ENCODE measurements at regions not wholly inside any gene's neighbourhood (a gene's known extent, or its start where the extent isn't known, plus 50 kb on each side); places are given as distances from the start of the nearest gene placed in this dataset.

- intact Hi-C loops (cut with DNase I): no loop called here
- TF ChIP-seq POLR2AphosphoS5 (IDR thresholded peaks at IDR 0.05): no peak
- TF ChIP-seq, protein P1, sequence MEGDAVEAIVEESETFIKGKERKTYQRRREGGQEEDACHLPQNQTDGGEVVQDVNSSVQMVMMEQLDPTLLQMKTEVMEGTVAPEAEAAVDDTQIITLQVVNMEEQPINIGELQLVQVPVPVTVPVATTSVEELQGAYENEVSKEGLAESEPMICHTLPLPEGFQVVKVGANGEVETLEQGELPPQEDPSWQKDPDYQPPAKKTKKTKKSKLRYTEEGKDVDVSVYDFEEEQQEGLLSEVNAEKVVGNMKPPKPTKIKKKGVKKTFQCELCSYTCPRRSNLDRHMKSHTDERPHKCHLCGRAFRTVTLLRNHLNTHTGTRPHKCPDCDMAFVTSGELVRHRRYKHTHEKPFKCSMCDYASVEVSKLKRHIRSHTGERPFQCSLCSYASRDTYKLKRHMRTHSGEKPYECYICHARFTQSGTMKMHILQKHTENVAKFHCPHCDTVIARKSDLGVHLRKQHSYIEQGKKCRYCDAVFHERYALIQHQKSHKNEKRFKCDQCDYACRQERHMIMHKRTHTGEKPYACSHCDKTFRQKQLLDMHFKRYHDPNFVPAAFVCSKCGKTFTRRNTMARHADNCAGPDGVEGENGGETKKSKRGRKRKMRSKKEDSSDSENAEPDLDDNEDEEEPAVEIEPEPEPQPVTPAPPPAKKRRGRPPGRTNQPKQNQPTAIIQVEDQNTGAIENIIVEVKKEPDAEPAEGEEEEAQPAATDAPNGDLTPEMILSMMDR (IDR thresholded peaks at IDR 0.05): no peak
- TF ChIP-seq POLR2A (IDR thresholded peaks at IDR 0.05): no peak
- H3K4me1 ChIP-seq (replicated peaks): no peaks in the 10 kb centered on the region
- H3K27me3 ChIP-seq (replicated peaks; ENCODE audit: insufficient read depth): no peaks in the 10 kb centered on the region
- H3K27ac ChIP-seq: no peak overlapping the region
- H3K36me3 ChIP-seq: no peaks in the 10 kb centered on the region
- H3K4me3 ChIP-seq: no peak overlapping the region
- DNase-seq (ENCODE audit: low spot score): no peak
- H3K9me3 ChIP-seq: no peaks in the 10 kb centered on the region
- 0% methylated on average over 1 of the region's 1 CpG for WGBS
These were observed 704.3 kb downstream of the SLITRK1 start for GRCh38 chr13:83178008-83178407.

GRCh38 chr13:83168590-83168989 is 713.7 kb downstream of the SLITRK1 start:
- DNase-seq (ENCODE audit: low spot score): no peak
- H3K9me3 ChIP-seq: no peaks in the 10 kb centered on the region
- no peaks in the 10 kb centered on the region for H3K36me3 ChIP-seq
- intact Hi-C loops (cut with DNase I): no loop called here
- H3K4me3 ChIP-seq: no peak overlapping the region
- no peak for TF ChIP-seq POLR2AphosphoS5 (IDR thresholded peaks at IDR 0.05)
- TF ChIP-seq, protein P1 (IDR thresholded peaks at IDR 0.05): no peak
- H3K27me3 ChIP-seq (replicated peaks; ENCODE audit: insufficient read depth): no peaks in the 10 kb centered on the region
- no peak overlapping the region for H3K27ac ChIP-seq
- WGBS: 93% methylated on average over 1 of the region's 1 CpG
- no peaks in the 10 kb centered on the region for H3K4me1 ChIP-seq (replicated peaks)

DNA sequence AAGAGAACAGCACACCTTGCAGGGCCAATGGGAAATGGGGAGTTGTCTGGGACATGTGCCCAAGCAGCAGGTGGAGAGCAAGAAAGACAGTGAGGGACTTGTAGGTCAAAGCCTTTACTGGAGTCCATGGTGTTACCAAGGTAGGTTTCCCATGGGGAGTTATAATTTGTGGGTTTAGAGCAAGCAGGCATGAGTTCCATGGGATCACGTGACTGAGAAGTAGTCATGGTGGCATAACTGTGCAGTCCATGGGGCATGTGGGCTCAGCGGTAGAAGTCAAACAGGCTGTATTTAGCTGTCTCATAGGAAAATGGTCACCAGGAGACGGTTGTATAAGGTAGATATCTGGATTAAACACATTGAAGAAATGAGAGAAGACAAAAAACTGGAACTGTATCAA is 715.1 kb downstream of the SLITRK1 start:
- Histone ChIP-seq H3K4me3 (no peak overlapping the region), H3K27me3 (replicated peaks; ENCODE audit: insufficient read depth) (no peaks in the 10 kb centered on the region), H3K27ac (no peak overlapping the region), H3K36me3 (no peaks in the 10 kb centered on the region), H3K9me3 (no peaks in the 10 kb centered on the region), H3K4me1 (replicated peaks) (no peaks in the 10 kb centered on the region)
- TF ChIP-seq POLR2AphosphoS5 (IDR thresholded peaks at IDR 0.05) (no peak), POLR2A (IDR thresholded peaks at IDR 0.05) (no peak)
- TF ChIP-seq, protein P1 (IDR thresholded peaks at IDR 0.05): no peak
- intact Hi-C loops (cut with DNase I): no loop called here
- DNase-seq (ENCODE audit: low spot score): no peak
- WGBS: 93% methylated on average over 3 of the region's 3 CpGs

DNA sequence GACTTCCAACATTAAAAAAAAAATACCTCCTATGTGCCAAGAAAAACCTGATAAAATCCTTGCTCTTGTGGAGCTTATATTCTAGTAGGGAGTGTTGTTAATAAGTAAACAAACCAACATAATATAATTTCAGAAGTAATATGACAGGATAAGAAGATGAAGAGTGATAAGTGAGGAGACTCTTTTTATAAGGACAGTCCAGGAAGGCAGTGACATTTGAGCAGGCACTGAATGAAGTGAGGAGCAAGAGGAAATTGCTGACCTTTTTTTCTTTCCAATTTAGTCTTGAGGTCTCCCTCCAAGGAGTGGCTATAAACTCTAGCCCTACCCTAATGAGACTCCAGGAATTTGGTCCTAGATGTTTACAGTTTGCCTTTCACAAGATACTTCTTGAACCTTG is 715.7 kb downstream of the SLITRK1 start:
- Histone ChIP-seq H3K4me1 (replicated peaks) (no peaks in the 10 kb centered on the region), H3K27me3 (replicated peaks; ENCODE audit: insufficient read depth) (no peaks in the 10 kb centered on the region), H3K27ac (no peak overlapping the region), H3K9me3 (no peaks in the 10 kb centered on the region), H3K4me3 (no peak overlapping the region), H3K36me3 (no peaks in the 10 kb centered on the region)
- TF ChIP-seq POLR2AphosphoS5 (IDR thresholded peaks at IDR 0.05) (no peak), POLR2A (IDR thresholded peaks at IDR 0.05) (no peak)
- TF ChIP-seq, protein P1 (IDR thresholded peaks at IDR 0.05): no peak
- intact Hi-C loops (cut with DNase I): no loop called here
- no peak for DNase-seq (ENCODE audit: low spot score)

DNA sequence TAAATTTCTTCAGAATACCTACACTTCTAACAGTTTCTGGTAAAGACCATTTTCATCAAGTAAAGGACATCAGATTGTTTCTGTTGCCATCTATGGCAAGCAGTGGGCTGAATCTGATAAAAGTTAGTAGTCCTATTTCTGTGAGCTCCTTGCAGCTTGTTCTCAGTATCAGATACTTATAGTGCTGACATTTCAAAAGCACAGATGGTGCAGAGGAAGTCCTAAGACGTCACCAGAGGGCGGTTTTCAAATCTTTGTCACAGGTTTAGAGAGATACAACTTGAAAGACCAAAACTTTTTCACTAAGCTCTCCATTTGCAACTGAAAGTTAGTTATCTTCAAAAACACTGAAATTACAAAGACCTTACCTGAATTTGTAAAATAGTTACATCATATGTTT is 719.8 kb downstream of the SLITRK1 start:
- intact Hi-C loops (cut with DNase I): no loop called here

More for the DNA sequence above, 719.8 kb downstream of the SLITRK1 start:
- TF ChIP-seq POLR2AphosphoS5 (IDR thresholded peaks at IDR 0.05) (no peak), POLR2A (IDR thresholded peaks at IDR 0.05) (no peak)
- TF ChIP-seq, protein P1 (IDR thresholded peaks at IDR 0.05): no peak
- 39% methylated on average over 2 of the region's 2 CpGs for WGBS
- H3K4me3 ChIP-seq: no peak overlapping the region
- H3K4me1 ChIP-seq (replicated peaks): no peaks in the 10 kb centered on the region
- H3K36me3 ChIP-seq: no peaks in the 10 kb centered on the region
- H3K27ac ChIP-seq: no peak overlapping the region
- no peaks in the 10 kb centered on the region for H3K27me3 ChIP-seq (replicated peaks; ENCODE audit: insufficient read depth)
- DNase-seq (ENCODE audit: low spot score): no peak
- H3K9me3 ChIP-seq: no peaks in the 10 kb centered on the region
